ENCODE measurements at regions not wholly inside any gene's neighbourhood (a gene's known extent, or its start where the extent isn't known, plus 50 kb on each side); places are given as distances from the start of the nearest gene placed in this dataset.

DNA sequence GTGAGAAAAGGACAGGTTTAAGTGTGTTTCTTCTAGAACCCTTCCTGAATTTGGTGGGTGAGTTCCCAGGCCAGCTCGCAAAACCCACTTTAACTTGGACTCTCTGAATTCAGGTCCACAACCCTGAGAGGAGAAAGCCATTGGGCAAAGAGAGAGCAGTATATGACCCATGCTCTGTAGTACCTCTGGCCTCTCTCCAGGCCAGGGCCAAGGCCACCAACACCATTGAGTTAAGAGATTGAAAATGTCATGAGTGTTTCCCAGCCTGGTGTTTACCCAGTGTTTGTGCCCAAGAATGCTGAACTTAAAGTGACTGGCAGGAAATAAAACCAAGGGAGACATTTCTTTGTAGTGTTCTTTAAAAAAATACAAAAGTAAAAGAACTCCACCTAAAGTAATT is 410.4 kb upstream of the CDH5 start:
- no peaks in the 10 kb centered on the region for H4K20me1 ChIP-seq (ENCODE audit: insufficient read depth, low read length)
- H2AFZ ChIP-seq (ENCODE audit: low read depth, low read length) = no peak overlapping the region
- DNase-seq (ENCODE audit: low read depth) = no peak
- Mint-ChIP-seq H3K27me3 (ENCODE audit: low read depth, unreplicated experiment) (peaks cover 15% of the 10 kb centered on the region), H3K4me1 (ENCODE audit: low read depth, unreplicated experiment) (no peaks in the 10 kb centered on the region), H3K4me3 (ENCODE audit: unreplicated experiment) (no peak overlapping the region), H3K36me3 (ENCODE audit: low read depth, unreplicated experiment) (no peaks in the 10 kb centered on the region), H3K9me3 (ENCODE audit: unreplicated experiment) (no peaks in the 10 kb centered on the region), H3K27ac (ENCODE audit: unreplicated experiment) (no peak overlapping the region)
- H3K36me3 ChIP-seq (ENCODE audit: insufficient read depth, low read length) = no peaks in the 10 kb centered on the region
- H3K4me3 ChIP-seq (ENCODE audit: insufficient read depth, low read depth, low read length) = no peak overlapping the region
- H3K27me3 ChIP-seq (ENCODE audit: insufficient read depth, low read length) = peaks cover 7% of the 10 kb centered on the region
- H3K4me2 ChIP-seq (ENCODE audit: low read length) = no peak overlapping the region
- no peaks in the 10 kb centered on the region for H3K9me3 ChIP-seq (ENCODE audit: insufficient read depth, low read depth, low read length)
- H3K4me1 ChIP-seq (ENCODE audit: insufficient read depth, low read length) = no peaks in the 10 kb centered on the region
- H3K9ac ChIP-seq (ENCODE audit: low read length) = no peak overlapping the region
- no peak overlapping the region for H3K27ac ChIP-seq (ENCODE audit: low read depth, low read length)
- no peak for FAIRE-seq
- TF ChIP-seq, protein P1, sequence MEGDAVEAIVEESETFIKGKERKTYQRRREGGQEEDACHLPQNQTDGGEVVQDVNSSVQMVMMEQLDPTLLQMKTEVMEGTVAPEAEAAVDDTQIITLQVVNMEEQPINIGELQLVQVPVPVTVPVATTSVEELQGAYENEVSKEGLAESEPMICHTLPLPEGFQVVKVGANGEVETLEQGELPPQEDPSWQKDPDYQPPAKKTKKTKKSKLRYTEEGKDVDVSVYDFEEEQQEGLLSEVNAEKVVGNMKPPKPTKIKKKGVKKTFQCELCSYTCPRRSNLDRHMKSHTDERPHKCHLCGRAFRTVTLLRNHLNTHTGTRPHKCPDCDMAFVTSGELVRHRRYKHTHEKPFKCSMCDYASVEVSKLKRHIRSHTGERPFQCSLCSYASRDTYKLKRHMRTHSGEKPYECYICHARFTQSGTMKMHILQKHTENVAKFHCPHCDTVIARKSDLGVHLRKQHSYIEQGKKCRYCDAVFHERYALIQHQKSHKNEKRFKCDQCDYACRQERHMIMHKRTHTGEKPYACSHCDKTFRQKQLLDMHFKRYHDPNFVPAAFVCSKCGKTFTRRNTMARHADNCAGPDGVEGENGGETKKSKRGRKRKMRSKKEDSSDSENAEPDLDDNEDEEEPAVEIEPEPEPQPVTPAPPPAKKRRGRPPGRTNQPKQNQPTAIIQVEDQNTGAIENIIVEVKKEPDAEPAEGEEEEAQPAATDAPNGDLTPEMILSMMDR (IDR thresholded peaks at IDR 0.05; ENCODE audit: insufficient read depth, low read depth, low read length) = no peak
- TF ChIP-seq EZH2 (IDR thresholded peaks at IDR 0.05; ENCODE audit: insufficient read depth, low read length) = no peak
- H3K79me2 ChIP-seq (ENCODE audit: insufficient read depth, low read length) = no peaks in the 10 kb centered on the region

DNA sequence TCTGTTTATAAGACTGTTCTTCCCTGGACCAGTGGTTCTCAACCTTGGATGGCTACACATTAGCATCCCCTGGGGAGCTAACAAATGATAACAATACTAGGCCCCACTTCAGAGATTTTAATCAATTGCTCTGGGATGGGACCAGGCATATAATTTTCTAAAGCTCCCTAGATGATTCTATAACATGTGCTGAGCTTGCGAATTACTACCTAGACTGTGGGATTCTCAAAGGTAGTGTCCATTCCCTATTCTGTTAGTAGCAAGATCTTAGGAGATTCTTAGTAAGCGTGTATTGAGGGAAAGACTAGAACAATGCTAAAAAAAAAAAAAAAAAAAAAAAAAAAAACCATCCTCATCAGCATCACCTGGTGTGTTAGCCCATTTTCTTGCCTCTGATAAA is 412.0 kb upstream of the CDH5 start:
- no peaks in the 10 kb centered on the region for H3K9me3 ChIP-seq (ENCODE audit: insufficient read depth, low read depth, low read length)
- no peak overlapping the region for H3K4me2 ChIP-seq (ENCODE audit: low read length)
- no peaks in the 10 kb centered on the region for H3K79me2 ChIP-seq (ENCODE audit: insufficient read depth, low read length)
- no peak overlapping the region for H3K27ac ChIP-seq (ENCODE audit: low read depth, low read length)
- FAIRE-seq (no peak), DNase-seq (ENCODE audit: low read depth) (no peak)
- Mint-ChIP-seq H3K4me1 (ENCODE audit: low read depth, unreplicated experiment) (no peaks in the 10 kb centered on the region), H3K9me3 (ENCODE audit: unreplicated experiment) (no peaks in the 10 kb centered on the region), H3K4me3 (ENCODE audit: unreplicated experiment) (no peak overlapping the region), H3K36me3 (ENCODE audit: low read depth, unreplicated experiment) (no peaks in the 10 kb centered on the region), H3K27me3 (ENCODE audit: low read depth, unreplicated experiment) (peaks cover 22% of the 10 kb centered on the region), H3K27ac (ENCODE audit: unreplicated experiment) (no peak overlapping the region)
- TF ChIP-seq, protein P1 (IDR thresholded peaks at IDR 0.05; ENCODE audit: insufficient read depth, low read depth, low read length) = no peak
- TF ChIP-seq EZH2 (IDR thresholded peaks at IDR 0.05; ENCODE audit: insufficient read depth, low read length) = no peak
- peaks cover 7% of the 10 kb centered on the region for H3K27me3 ChIP-seq (ENCODE audit: insufficient read depth, low read length)
- no peaks in the 10 kb centered on the region for H3K36me3 ChIP-seq (ENCODE audit: insufficient read depth, low read length)
- H4K20me1 ChIP-seq (ENCODE audit: insufficient read depth, low read length) = no peaks in the 10 kb centered on the region
- no peak overlapping the region for H2AFZ ChIP-seq (ENCODE audit: low read depth, low read length)
- no peak overlapping the region for H3K9ac ChIP-seq (ENCODE audit: low read length)
- H3K4me3 ChIP-seq (ENCODE audit: insufficient read depth, low read depth, low read length) = no peak overlapping the region
- H3K4me1 ChIP-seq (ENCODE audit: insufficient read depth, low read length) = no peaks in the 10 kb centered on the region

DNA sequence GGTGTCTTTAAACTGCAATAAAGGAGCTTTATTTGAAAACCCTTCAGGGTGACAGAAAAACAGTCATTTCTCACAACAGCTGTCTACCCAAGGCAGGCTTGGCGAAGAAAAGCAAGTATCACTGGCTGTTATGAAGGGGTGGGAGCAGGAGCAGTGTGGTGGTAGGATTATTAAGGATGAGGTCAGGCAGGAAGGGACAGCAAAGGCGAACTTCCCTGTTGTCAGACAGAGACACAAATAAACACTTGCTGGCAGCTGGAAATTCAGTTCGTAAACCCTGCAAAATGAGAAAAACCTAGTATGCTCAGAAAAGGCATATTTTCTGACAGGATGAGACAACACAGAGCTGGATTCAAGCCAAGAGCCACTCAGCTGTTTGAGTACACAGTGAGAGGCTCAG is 416.3 kb upstream of the CDH5 start:
- Histone ChIP-seq H3K79me2 (ENCODE audit: insufficient read depth, low read length) (no peaks in the 10 kb centered on the region), H4K20me1 (ENCODE audit: insufficient read depth, low read length) (no peaks in the 10 kb centered on the region), H3K4me3 (ENCODE audit: insufficient read depth, low read depth, low read length) (no peak overlapping the region), H3K27ac (ENCODE audit: low read depth, low read length) (no peak overlapping the region), H3K4me1 (ENCODE audit: insufficient read depth, low read length) (no peaks in the 10 kb centered on the region), H2AFZ (ENCODE audit: low read depth, low read length) (no peak overlapping the region), H3K9me3 (ENCODE audit: insufficient read depth, low read depth, low read length) (no peaks in the 10 kb centered on the region), H3K9ac (ENCODE audit: low read length) (no peak overlapping the region), H3K4me2 (ENCODE audit: low read length) (no peak overlapping the region), H3K27me3 (ENCODE audit: insufficient read depth, low read length) (peaks cover 5% of the 10 kb centered on the region), H3K36me3 (ENCODE audit: insufficient read depth, low read length) (no peaks in the 10 kb centered on the region)
- H3K4me1 Mint-ChIP-seq (ENCODE audit: low read depth, unreplicated experiment) = no peaks in the 10 kb centered on the region
- FAIRE-seq = no peak
- H3K27ac Mint-ChIP-seq (ENCODE audit: unreplicated experiment) = no peak overlapping the region
- no peaks in the 10 kb centered on the region for H3K36me3 Mint-ChIP-seq (ENCODE audit: low read depth, unreplicated experiment)
- H3K27me3 Mint-ChIP-seq (ENCODE audit: low read depth, unreplicated experiment) = peaks cover 30% of the 10 kb centered on the region
- no peak for DNase-seq (ENCODE audit: low read depth)
- no peak for TF ChIP-seq EZH2 (IDR thresholded peaks at IDR 0.05; ENCODE audit: insufficient read depth, low read length)
- TF ChIP-seq, protein P1 (IDR thresholded peaks at IDR 0.05; ENCODE audit: insufficient read depth, low read depth, low read length) = no peak
- no peak overlapping the region for H3K4me3 Mint-ChIP-seq (ENCODE audit: unreplicated experiment)
- peaks cover 3% of the 10 kb centered on the region for H3K9me3 Mint-ChIP-seq (ENCODE audit: unreplicated experiment)
